ENCODE measurements at regions not wholly inside any gene's neighbourhood (a gene's known extent, or its start where the extent isn't known, plus 50 kb on each side); places are given as distances from the start of the nearest gene placed in this dataset.
A peak's percentile ranks its signal among the peaks of the same experiment; 100 is the strongest.

- H3K27me3 ChIP-seq (ENCODE audit: insufficient read depth, low read length) = no peaks in the 10 kb centered on the region
- no peaks in the 10 kb centered on the region for H3K4me1 ChIP-seq (ENCODE audit: insufficient read depth, low read length)
- no peak for FAIRE-seq
- Mint-ChIP-seq H3K27me3 (ENCODE audit: low read depth, unreplicated experiment) (no peaks in the 10 kb centered on the region), H3K9me3 (ENCODE audit: unreplicated experiment) (peaks cover 11% of the 10 kb centered on the region), H3K4me3 (ENCODE audit: unreplicated experiment) (no peak overlapping the region), H3K27ac (ENCODE audit: unreplicated experiment) (no peak overlapping the region), H3K36me3 (ENCODE audit: low read depth, unreplicated experiment) (no peaks in the 10 kb centered on the region), H3K4me1 (ENCODE audit: low read depth, unreplicated experiment) (no peaks in the 10 kb centered on the region)
- no peak overlapping the region for H3K4me2 ChIP-seq (ENCODE audit: low read length)
- H2AFZ ChIP-seq (ENCODE audit: low read depth, low read length) = no peak overlapping the region
- peaks cover 10% of the 10 kb centered on the region for H3K9me3 ChIP-seq (ENCODE audit: insufficient read depth, low read depth, low read length)
- no peak overlapping the region for H3K9ac ChIP-seq (ENCODE audit: low read length)
- H4K20me1 ChIP-seq (ENCODE audit: insufficient read depth, low read length) = no peaks in the 10 kb centered on the region
- TF ChIP-seq CTCF (IDR thresholded peaks at IDR 0.05; ENCODE audit: insufficient read depth, low read depth, low read length) (no peak), EZH2 (IDR thresholded peaks at IDR 0.05; ENCODE audit: insufficient read depth, low read length) (no peak)
- H3K79me2 ChIP-seq (ENCODE audit: insufficient read depth, low read length) = no peaks in the 10 kb centered on the region
- no peak for DNase-seq (ENCODE audit: low read depth)
- H3K27ac ChIP-seq (ENCODE audit: low read depth, low read length) = no peak overlapping the region
- no peaks in the 10 kb centered on the region for H3K36me3 ChIP-seq (ENCODE audit: insufficient read depth, low read length)
- no peak overlapping the region for H3K4me3 ChIP-seq (ENCODE audit: insufficient read depth, low read depth, low read length)
These were observed 76.4 kb upstream of the CELF2 start for GRCh38 chr10:10941127-10941730.

GRCh38 chr10:10942441-10942840, 75.2 kb upstream of the CELF2 start:
- no peak overlapping the region for H2AFZ ChIP-seq (ENCODE audit: low read depth, low read length)
- FAIRE-seq = no peak
- TF ChIP-seq CTCF (IDR thresholded peaks at IDR 0.05; ENCODE audit: insufficient read depth, low read depth, low read length) = no peak
- TF ChIP-seq EZH2 (IDR thresholded peaks at IDR 0.05; ENCODE audit: insufficient read depth, low read length) = no peak
- H3K79me2 ChIP-seq (ENCODE audit: insufficient read depth, low read length) = no peaks in the 10 kb centered on the region
- Mint-ChIP-seq H3K4me3 (ENCODE audit: unreplicated experiment) (no peak overlapping the region), H3K27me3 (ENCODE audit: low read depth, unreplicated experiment) (peaks cover 1% of the 10 kb centered on the region), H3K36me3 (ENCODE audit: low read depth, unreplicated experiment) (no peaks in the 10 kb centered on the region), H3K4me1 (ENCODE audit: low read depth, unreplicated experiment) (no peaks in the 10 kb centered on the region), H3K27ac (ENCODE audit: unreplicated experiment) (no peak overlapping the region), H3K9me3 (ENCODE audit: unreplicated experiment) (peaks cover 11% of the 10 kb centered on the region)
- H3K4me3 ChIP-seq (ENCODE audit: insufficient read depth, low read depth, low read length) = no peak overlapping the region
- no peak overlapping the region for H3K27ac ChIP-seq (ENCODE audit: low read depth, low read length)
- peaks cover 10% of the 10 kb centered on the region for H3K9me3 ChIP-seq (ENCODE audit: insufficient read depth, low read depth, low read length)
- no peaks in the 10 kb centered on the region for H3K36me3 ChIP-seq (ENCODE audit: insufficient read depth, low read length)
- H4K20me1 ChIP-seq (ENCODE audit: insufficient read depth, low read length) = no peaks in the 10 kb centered on the region
- no peak overlapping the region for H3K9ac ChIP-seq (ENCODE audit: low read length)
- no peaks in the 10 kb centered on the region for H3K27me3 ChIP-seq (ENCODE audit: insufficient read depth, low read length)
- H3K4me2 ChIP-seq (ENCODE audit: low read length) = no peak overlapping the region
- peak; percentile 4 for DNase-seq (ENCODE audit: low read depth)
- H3K4me1 ChIP-seq (ENCODE audit: insufficient read depth, low read length) = no peaks in the 10 kb centered on the region

- Histone ChIP-seq H2AFZ (ENCODE audit: low read depth, low read length) (no peak overlapping the region), H3K4me3 (ENCODE audit: insufficient read depth, low read depth, low read length) (no peak overlapping the region), H3K27me3 (ENCODE audit: insufficient read depth, low read length) (peaks cover 2% of the 10 kb centered on the region), H3K9ac (ENCODE audit: low read length) (no peak overlapping the region), H3K4me2 (ENCODE audit: low read length) (no peak overlapping the region), H3K9me3 (ENCODE audit: insufficient read depth, low read depth, low read length) (peaks cover 10% of the 10 kb centered on the region), H3K79me2 (ENCODE audit: insufficient read depth, low read length) (no peaks in the 10 kb centered on the region), H3K36me3 (ENCODE audit: insufficient read depth, low read length) (no peaks in the 10 kb centered on the region), H3K27ac (ENCODE audit: low read depth, low read length) (no peak overlapping the region), H3K4me1 (ENCODE audit: insufficient read depth, low read length) (no peaks in the 10 kb centered on the region), H4K20me1 (ENCODE audit: insufficient read depth, low read length) (no peaks in the 10 kb centered on the region)
- H3K36me3 Mint-ChIP-seq (ENCODE audit: low read depth, unreplicated experiment) = no peaks in the 10 kb centered on the region
- DNase-seq (ENCODE audit: low read depth) (no peak), FAIRE-seq (no peak)
- no peak overlapping the region for H3K4me3 Mint-ChIP-seq (ENCODE audit: unreplicated experiment)
- peaks cover 11% of the 10 kb centered on the region for H3K9me3 Mint-ChIP-seq (ENCODE audit: unreplicated experiment)
- no peak overlapping the region for H3K27ac Mint-ChIP-seq (ENCODE audit: unreplicated experiment)
- H3K4me1 Mint-ChIP-seq (ENCODE audit: low read depth, unreplicated experiment) = no peaks in the 10 kb centered on the region
- peaks cover 7% of the 10 kb centered on the region for H3K27me3 Mint-ChIP-seq (ENCODE audit: low read depth, unreplicated experiment)
- TF ChIP-seq EZH2 (IDR thresholded peaks at IDR 0.05; ENCODE audit: insufficient read depth, low read length) (no peak), CTCF (IDR thresholded peaks at IDR 0.05; ENCODE audit: insufficient read depth, low read depth, low read length) (no peak)
These were observed 71.6 kb upstream of the CELF2 start for GRCh38 chr10:10946081-10946480.
